GM12878 (cell line): ENCODE measurements at regions not wholly inside any gene's neighbourhood (a gene's known extent, or its start where the extent isn't known, plus 50 kb on each side); places are given as distances from the start of the nearest gene placed in this dataset.
"Not testable (repeated sequence)": the region's sequence is repeated elsewhere in the genome, so short reads cannot be mapped to it uniquely, and the experiment has no call there.

Experiments
- ATAC-seq: fragments of 200-7000 bp; cut with Tn5 transposase; 3 replicates; pipeline ENCODE4 v1.9.1; 2020; ENCODE audit warnings: mild to moderate bottlenecking, moderate library complexity
- BruUV-seq: library from RNA; stranded (reverse); fragments of 400-500 nt; replicated peaks from 2 replicates; lab custom pipeline; 2021; lab: Mats Ljungman, UMichigan
- CTCF ChIA-PET: fragments of 300-600 bp; sonication (Branson Sonifier 250); formaldehyde crosslinking; extraction: SDS; loops from one replicate; lab custom pipeline; 2021; ENCODE audit warnings: inconsistent platforms; lab: Yijun Ruan, JAX
- POLR2A ChIA-PET: fragments of 350-600 bp; formaldehyde crosslinking; extraction: SDS; loops from one replicate; lab custom pipeline; 2021; ENCODE audit warnings: inconsistent platforms; lab: Charles Lee
- RAD21 ChIA-PET: fragments of 300-600 bp; sonication (Branson Sonifier 250); formaldehyde crosslinking; loops from one replicate; lab custom pipeline; 2023; ENCODE audit warnings: antibody characterized with exemption; ENCODE audit not compliant: unreplicated experiment; lab: Charles Lee
- SMC1A ChIA-PET: fragments of 300-600 bp; sonication (Branson Sonifier 250); formaldehyde crosslinking; loops from one replicate; lab custom pipeline; 2023; ENCODE audit not compliant: unreplicated experiment, uncharacterized antibody; lab: Charles Lee
- DNase-seq: peaks from one replicate; pipeline ENCODE4 v3.0.0-alpha.2; 2011; ENCODE audit warnings: low read depth, low spot score
- FAIRE-seq: peaks from 3 replicates; lab custom pipeline; 2011; peaks lifted over from hg19 to GRCh38; lab: Jason Lieb, UNC
- H2AFZ ChIP-seq: 2 replicates; pipeline ENCODE4 v1.6.0; 2011; ENCODE audit warnings: low read depth, low read length, control low read depth; ENCODE audit not compliant: control insufficient read depth
- H3K27ac ChIP-seq: 2 replicates; pipeline ENCODE4 v1.5.1; 2011; ENCODE audit warnings: control low read depth; ENCODE audit not compliant: control insufficient read depth, insufficient read depth
- H3K27me3 ChIP-seq, 2 experiments: replicated peaks in 1 of 2; 2 replicates each; pipeline versions ENCODE4 v1.6.0 to v1.6.1; 2011; ENCODE audit warnings: low read length in 1 of 2; ENCODE audit not compliant: control insufficient read depth in 2 of 2, insufficient read depth in 2 of 2
- H3K36me3 ChIP-seq, 2 experiments: 2 replicates each; pipeline ENCODE4 v1.5.1; 2011; ENCODE audit warnings: low read length in 1 of 2; ENCODE audit not compliant: control insufficient read depth in 2 of 2, insufficient read depth in 2 of 2
- H3K4me1 ChIP-seq: 2 replicates; pipeline ENCODE4 v1.6.1; 2011; ENCODE audit warnings: mild to moderate bottlenecking, low read length, moderate library complexity, mixed read lengths; ENCODE audit not compliant: control insufficient read depth, insufficient read depth
- H3K4me2 ChIP-seq: 2 replicates; pipeline ENCODE4 v1.6.0; 2011; ENCODE audit warnings: control low read depth; ENCODE audit not compliant: control insufficient read depth, insufficient read depth
- H3K4me3 ChIP-seq: fragments of 200-600 bp; sonication (generic); 2 replicates; pipeline ENCODE4 v1.5.1; 2016
- H3K79me2 ChIP-seq: 2 replicates; pipeline ENCODE4 v1.6.0; 2011; ENCODE audit warnings: low read length; ENCODE audit not compliant: control insufficient read depth, insufficient read depth
- H3K9ac ChIP-seq: 2 replicates; pipeline ENCODE4 v1.8.0; 2011; ENCODE audit warnings: low read length, control low read depth, mixed read lengths; ENCODE audit not compliant: control insufficient read depth, insufficient read depth
- H3K9me3 ChIP-seq: replicated peaks from 3 replicates; pipeline ENCODE4 v1.5.1; 2011; ENCODE audit warnings: mild to moderate bottlenecking, low read length; ENCODE audit not compliant: control insufficient read depth, insufficient read depth
- H4K20me1 ChIP-seq: 2 replicates; pipeline ENCODE4 v1.6.0; 2011; ENCODE audit not compliant: control insufficient read depth, insufficient read depth
- ASH2L ChIP-seq: fragments of 300-600, 200-600 bp; sonication (generic); IDR thresholded peaks from 2 replicates; pipeline ENCODE4 v1.6.1; 2017; ENCODE audit warnings: low read depth, mild to moderate bottlenecking, borderline replicate concordance
- ETV6 ChIP-seq, 2 experiments: fragments of 450-650 bp in 1 of 2; IDR thresholded peaks in 1 of 2; conservative IDR thresholded peaks in 1 of 2; 2 replicates each; pipeline ENCODE4 v1.6.1; 2014; ENCODE audit warnings: antibody characterized with exemption in 1 of 2, borderline replicate concordance in 1 of 2, low read depth in 1 of 2, mild to moderate bottlenecking in 1 of 2, moderate library complexity in 1 of 2
- HCFC1 ChIP-seq: fragments of 150-350 bp; IDR thresholded peaks from 2 replicates; pipeline ENCODE4 v1.6.1; 2014; ENCODE audit warnings: low read length
- SRF ChIP-seq, 2 experiments: IDR thresholded peaks; 2 replicates each; pipeline ENCODE4 v1.6.1; 2011; ENCODE audit warnings: low read depth in 2 of 2, low read length in 2 of 2, mild to moderate bottlenecking in 1 of 2, moderate library complexity in 1 of 2
- WGBS: methylation state at CpG from one replicate; pipeline ENCODE4 v1.1.6; 2016; ENCODE audit warnings: low lambda C conversion rate; ENCODE audit not compliant: insufficient replicate concordance, insufficient coverage; ENCODE audit errors: missing lambda C conversion rate; 5-methylcytosine and 5-hydroxymethylcytosine counted together
- in situ Hi-C: fragments of 300-500 bp; cut with MboI; formaldehyde crosslinking; loops from 9 replicates; pipeline ENCODE4 v1.14.3; 2018; ENCODE audit warnings: mixed read lengths
- intact Hi-C: fragments of 100-400 bp; cut with micrococcal nuclease; formaldehyde crosslinking; loops from one replicate; pipeline ENCODE4 v1.14.2; 2022; ENCODE audit not compliant: unreplicated experiment

- TF ChIP-seq ETV6 (conservative IDR thresholded peaks at IDR 0.05 in 1 of 2, IDR thresholded peaks at IDR 0.05 in 1 of 2; ENCODE audit: borderline replicate concordance in 1 of 2, low read depth in 1 of 2) = no peak
Measured at GRCh38 chr6:112911959-112912358, 564.8 kb downstream of the RFPL4B start (continued).

GRCh38 chr6:112912416-112913101 is 565.4 kb downstream of the RFPL4B start:
- no peak for TF ChIP-seq SRF (IDR thresholded peaks at IDR 0.05; ENCODE audit: low read depth in 2 of 2, low read length in 2 of 2)
- TF ChIP-seq ASH2L = no peak
- TF ChIP-seq HCFC1 = no peak
- TF ChIP-seq, all 136 proteins: peak for 0
- intact Hi-C loops = no loop called here
- H3K9ac ChIP-seq = no peak overlapping the region
- no peak overlapping the region for H2AFZ ChIP-seq
- no peaks in the 10 kb centered on the region for H3K4me1 ChIP-seq
- no peaks in the 10 kb centered on the region for H4K20me1 ChIP-seq
- SMC1A ChIA-PET = no interaction called here
- WGBS = 2% methylated on average over 2 of the region's 2 CpGs
- H3K4me2 ChIP-seq = no peak overlapping the region
- DNase-seq (no peak), ATAC-seq (no peak), FAIRE-seq (no peak)
- BruUV-seq = no TSS peak
- CTCF ChIA-PET = no interaction called here
- in situ Hi-C loops = no loop called here
- no peak overlapping the region for H3K27ac ChIP-seq
- H3K9me3 ChIP-seq = no peaks in the 10 kb centered on the region
- H3K4me3 ChIP-seq = no peak overlapping the region
- POLR2A ChIA-PET = no interaction called here
- no peaks in the 10 kb centered on the region for H3K27me3 ChIP-seq
- H3K79me2 ChIP-seq = no peaks in the 10 kb centered on the region
- RAD21 ChIA-PET = no interaction called here
- no peaks in the 10 kb centered on the region for H3K36me3 ChIP-seq

DNA sequence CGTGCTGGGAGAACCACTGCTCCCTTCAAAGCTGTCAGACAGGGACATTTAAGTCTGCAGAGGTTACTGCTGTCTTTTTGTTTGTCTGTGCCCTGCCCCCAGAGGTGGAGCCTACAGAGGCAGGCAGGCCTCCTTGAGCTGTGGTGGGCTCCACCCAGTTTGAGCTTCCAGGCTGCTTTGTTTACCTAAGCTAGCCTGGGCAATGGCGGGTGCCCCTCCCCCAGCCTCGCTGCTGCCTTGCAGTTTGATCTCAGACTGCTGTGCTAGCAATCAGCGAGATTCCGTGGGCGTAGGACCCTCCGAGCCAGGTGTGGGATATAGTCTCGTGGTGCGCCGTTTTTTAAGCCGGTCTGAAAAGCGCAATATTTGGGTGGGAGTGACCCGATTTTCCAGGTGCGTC is 572.6 kb downstream of the RFPL4B start:
- H3K4me1 ChIP-seq, SMC1A ChIA-PET, ATAC-seq, POLR2A ChIA-PET, H3K27ac ChIP-seq, H3K9me3 ChIP-seq, FAIRE-seq, H2AFZ ChIP-seq, RAD21 ChIA-PET, in situ Hi-C loops, H3K27me3 ChIP-seq, H3K79me2 ChIP-seq, BruUV-seq, H3K36me3 ChIP-seq, H4K20me1 ChIP-seq, H3K4me3 ChIP-seq, DNase-seq, H3K9ac ChIP-seq, CTCF ChIA-PET, intact Hi-C loops, H3K4me2 ChIP-seq: not testable (repeated sequence)
- 18% methylated on average over 2 of the region's 14 CpGs for WGBS
